GM13977 (cell line): ENCODE measurements at regions not wholly inside any gene's neighbourhood (a gene's known extent, or its start where the extent isn't known, plus 50 kb on each side); places are given as distances from the start of the nearest gene placed in this dataset.

Experiments used
- DNase-seq: peaks from one replicate; pipeline ENCODE4 v3.0.0; 2012; ENCODE audit warnings: low spot score
- in situ Hi-C: fragments of 300-500 bp; cut with MboI; formaldehyde crosslinking; loops from one replicate; pipeline ENCODE4 v1.12.0; 2022; ENCODE audit warnings: low sequenced_read_pairs, low pct_unique_long_range_greater_than_20kb, mixed read lengths, inconsistent platforms; ENCODE audit not compliant: unreplicated experiment
- TF ChIP-seq, protein P1 (sequence below): IDR thresholded peaks from 2 replicates; pipeline ENCODE4 v1.5.1; 2012; ENCODE audit warnings: mild to moderate bottlenecking, control low read depth; ENCODE audit not compliant: insufficient read depth; ENCODE audit errors: extremely low read depth, missing control alignments

DNA sequence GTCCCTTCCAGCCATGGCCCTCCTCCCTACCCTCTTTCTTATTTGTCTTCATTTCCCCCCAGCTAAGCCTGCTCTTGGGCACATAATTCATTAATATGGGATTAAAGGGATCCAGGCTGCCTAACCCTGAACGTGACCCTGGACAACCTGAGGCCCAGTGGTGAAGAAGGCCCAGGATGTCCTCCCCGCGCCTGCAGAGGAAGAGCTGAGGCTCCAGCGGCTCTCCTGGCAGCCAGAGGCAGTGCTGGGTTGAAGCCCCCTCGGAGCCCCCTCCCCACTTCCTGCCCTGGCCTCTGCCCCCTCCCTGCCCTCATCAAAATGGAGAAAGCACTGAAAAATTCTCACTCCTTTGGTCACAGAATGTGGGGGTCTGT lies 96.5 kb upstream of the ATP2B2 start:
- TF ChIP-seq, protein P1, sequence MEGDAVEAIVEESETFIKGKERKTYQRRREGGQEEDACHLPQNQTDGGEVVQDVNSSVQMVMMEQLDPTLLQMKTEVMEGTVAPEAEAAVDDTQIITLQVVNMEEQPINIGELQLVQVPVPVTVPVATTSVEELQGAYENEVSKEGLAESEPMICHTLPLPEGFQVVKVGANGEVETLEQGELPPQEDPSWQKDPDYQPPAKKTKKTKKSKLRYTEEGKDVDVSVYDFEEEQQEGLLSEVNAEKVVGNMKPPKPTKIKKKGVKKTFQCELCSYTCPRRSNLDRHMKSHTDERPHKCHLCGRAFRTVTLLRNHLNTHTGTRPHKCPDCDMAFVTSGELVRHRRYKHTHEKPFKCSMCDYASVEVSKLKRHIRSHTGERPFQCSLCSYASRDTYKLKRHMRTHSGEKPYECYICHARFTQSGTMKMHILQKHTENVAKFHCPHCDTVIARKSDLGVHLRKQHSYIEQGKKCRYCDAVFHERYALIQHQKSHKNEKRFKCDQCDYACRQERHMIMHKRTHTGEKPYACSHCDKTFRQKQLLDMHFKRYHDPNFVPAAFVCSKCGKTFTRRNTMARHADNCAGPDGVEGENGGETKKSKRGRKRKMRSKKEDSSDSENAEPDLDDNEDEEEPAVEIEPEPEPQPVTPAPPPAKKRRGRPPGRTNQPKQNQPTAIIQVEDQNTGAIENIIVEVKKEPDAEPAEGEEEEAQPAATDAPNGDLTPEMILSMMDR = no peak
- no peak for DNase-seq
- in situ Hi-C loops = no loop called here

DNA sequence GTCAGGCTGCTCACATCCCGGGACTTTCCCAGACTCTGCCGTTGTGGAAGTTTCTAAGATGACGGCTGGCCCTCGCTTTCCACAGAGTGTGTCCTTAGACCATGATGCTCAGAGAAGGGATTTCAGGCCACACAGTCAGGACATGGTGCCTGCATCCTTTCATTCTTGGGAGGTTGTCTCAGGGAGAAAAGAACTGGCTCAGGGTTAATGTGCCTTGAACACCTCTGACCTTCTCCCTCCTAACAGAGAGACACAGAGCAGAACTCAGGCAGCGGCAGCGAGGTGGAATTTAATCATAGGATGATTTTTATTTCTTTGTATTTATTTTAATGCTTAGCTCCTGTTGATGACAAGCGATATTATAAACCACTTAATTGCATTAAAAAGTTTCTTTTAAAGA lies 96.9 kb upstream of the ATP2B2 start:
- in situ Hi-C loops = no loop called here
- no peak for DNase-seq
- TF ChIP-seq, protein P1 = no peak

DNA sequence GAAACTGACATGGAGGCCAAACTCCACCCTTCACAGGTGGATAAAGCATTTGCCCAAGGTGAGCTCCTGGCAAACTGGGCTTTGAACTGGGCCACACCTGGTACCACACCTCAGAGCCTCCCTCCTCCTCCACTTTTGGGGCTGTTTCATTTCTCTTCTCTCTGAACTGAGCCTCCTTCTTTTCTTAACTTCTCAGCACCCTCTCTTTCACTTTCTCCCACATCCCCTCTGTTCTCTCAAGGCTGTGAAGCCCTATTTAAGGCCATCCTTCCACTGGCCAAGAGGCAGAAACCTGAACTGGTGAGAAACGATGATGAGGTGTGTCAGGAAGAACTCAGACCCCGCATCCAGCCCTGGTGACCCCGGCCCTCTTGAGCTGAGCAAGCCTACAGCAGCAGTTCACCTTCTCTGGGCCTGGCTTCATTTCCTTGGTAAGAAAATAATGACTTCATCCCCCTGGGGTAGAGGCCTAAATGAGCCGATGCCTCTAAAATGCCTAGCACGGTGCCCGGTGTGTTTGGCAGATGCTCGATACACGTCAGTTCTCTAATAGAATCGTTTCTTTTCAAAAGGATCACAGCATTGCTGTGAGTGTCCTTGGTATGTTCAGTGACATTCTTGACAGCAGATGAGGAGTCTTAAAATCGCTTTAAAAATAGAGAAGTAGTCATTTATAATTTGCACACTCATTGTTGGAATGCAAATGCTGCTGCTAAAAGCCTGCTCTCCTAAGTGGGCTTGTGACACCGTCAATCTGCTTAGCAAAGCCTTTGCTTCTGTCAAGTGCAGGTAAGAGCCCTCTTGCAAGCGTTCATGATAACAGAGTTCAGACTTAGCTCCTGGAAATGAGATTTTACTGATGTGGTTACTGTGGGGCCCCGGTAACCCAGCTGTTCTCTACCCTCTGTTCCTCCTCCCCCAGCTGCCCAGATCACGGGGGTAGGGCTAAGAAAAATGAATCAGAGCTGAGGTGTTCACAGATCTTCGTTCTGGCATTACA lies 97.7 kb upstream of the ATP2B2 start:
- TF ChIP-seq, protein P1 = no peak
- in situ Hi-C loops = no loop called here
- DNase-seq = peak; percentile 58

DNA sequence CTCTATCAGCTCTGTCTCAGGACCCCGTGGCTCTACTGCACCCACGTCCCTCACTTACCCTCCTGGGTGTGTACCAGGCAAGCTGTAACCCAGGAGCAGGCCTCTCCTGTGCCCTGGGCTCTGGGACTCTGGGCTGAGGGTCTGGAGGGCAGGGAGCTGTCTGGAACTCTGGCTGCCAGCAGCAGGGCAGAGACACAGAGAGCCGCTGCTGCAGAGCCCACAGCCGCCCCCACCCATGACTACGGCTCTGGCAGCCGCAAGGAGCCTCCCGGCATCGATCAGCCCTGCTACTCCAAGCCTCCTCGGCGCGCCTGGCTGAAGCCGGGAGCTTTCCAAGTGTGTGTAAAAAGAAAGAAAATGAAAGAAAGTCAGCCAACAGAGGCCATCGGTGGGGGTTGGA lies 103.7 kb upstream of the ATP2B2 start:
- TF ChIP-seq, protein P1 = no peak
- DNase-seq = no peak
- in situ Hi-C loops = no loop called here

DNA sequence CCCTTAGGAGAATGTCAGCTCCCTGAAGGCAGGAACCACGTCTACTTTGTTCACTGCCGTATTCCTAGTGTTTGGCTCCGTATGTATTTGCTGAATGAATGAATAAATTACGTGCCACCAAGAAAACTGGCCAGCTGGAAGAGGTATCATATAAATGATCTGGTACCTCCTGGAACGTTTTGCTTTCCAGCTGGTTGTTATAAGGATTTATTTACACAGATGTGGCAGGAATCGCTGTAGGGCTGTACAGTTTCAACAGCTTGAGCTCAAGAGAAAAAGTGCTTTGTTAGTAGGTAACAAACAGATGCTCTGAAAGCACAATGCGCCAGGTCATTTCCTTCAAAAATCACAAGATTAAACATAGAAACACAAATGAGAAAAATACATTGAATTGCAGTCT lies 108.8 kb upstream of the ATP2B2 start:
- TF ChIP-seq, protein P1 = no peak
- no peak for DNase-seq
- in situ Hi-C loops = no loop called here

DNA sequence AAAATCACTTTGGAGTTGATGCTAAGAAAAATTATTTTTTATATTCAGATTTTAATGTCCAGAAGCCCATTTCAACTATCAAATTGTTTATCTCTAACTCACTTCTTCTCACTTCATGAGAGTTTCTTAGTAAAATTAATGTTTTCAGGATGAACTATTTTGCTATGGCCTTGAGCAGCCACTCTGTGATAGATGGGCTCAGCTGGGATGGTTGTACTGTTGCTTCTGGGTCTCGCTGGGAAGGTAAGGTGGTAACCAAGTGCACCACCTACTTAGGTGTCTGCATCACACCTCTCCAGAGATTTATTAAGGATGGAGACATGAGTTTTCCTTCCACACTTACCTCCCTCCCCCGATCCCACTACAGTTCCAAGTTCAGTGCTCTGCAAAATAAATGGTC lies 110.3 kb upstream of the ATP2B2 start:
- DNase-seq = no peak
- in situ Hi-C loops = no loop called here
- TF ChIP-seq, protein P1 = no peak
